ENCODE measurements at regions not wholly inside any gene's neighbourhood (a gene's known extent, or its start where the extent isn't known, plus 50 kb on each side); places are given as distances from the start of the nearest gene placed in this dataset.
"Not testable (repeated sequence)": the region's sequence is repeated elsewhere in the genome, so short reads cannot be mapped to it uniquely, and the experiment has no call there.

GRCh38 chr1:120513531-120513930 is 98.7 kb downstream of the NBPF8 start:
- not testable (repeated sequence) for H3K9ac ChIP-seq (ENCODE audit: low read depth in 1 of 2, low read length in 2 of 2); H3K36me3 ChIP-seq (ENCODE audit: control insufficient read depth in 2 of 2, insufficient read depth in 2 of 2, low read length in 2 of 2); H3K9me3 ChIP-seq (ENCODE audit: control insufficient read depth in 2 of 2, low read length in 2 of 2); H3K4me1 ChIP-seq (ENCODE audit: control insufficient read depth in 2 of 2, insufficient read depth in 2 of 2, low read length in 2 of 2); H3K27ac ChIP-seq (ENCODE audit: low read depth in 2 of 2, low read length in 2 of 2); H3K4me3 ChIP-seq (ENCODE audit: low read length in 2 of 2); H3K27me3 ChIP-seq (ENCODE audit: control insufficient read depth in 2 of 2, insufficient read depth in 2 of 2, low read length in 2 of 2)

GRCh38 chr1:120519196-120519595 is 104.4 kb downstream of the NBPF8 start:
- not testable (repeated sequence) for H3K9me3 ChIP-seq (ENCODE audit: control insufficient read depth in 2 of 2, low read length in 2 of 2); H3K27ac ChIP-seq (ENCODE audit: low read depth in 2 of 2, low read length in 2 of 2); H3K9ac ChIP-seq (ENCODE audit: low read depth in 1 of 2, low read length in 2 of 2); H3K27me3 ChIP-seq (ENCODE audit: control insufficient read depth in 2 of 2, insufficient read depth in 2 of 2, low read length in 2 of 2); H3K36me3 ChIP-seq (ENCODE audit: control insufficient read depth in 2 of 2, insufficient read depth in 2 of 2, low read length in 2 of 2); H3K4me3 ChIP-seq (ENCODE audit: low read length in 2 of 2); H3K4me1 ChIP-seq (ENCODE audit: control insufficient read depth in 2 of 2, insufficient read depth in 2 of 2, low read length in 2 of 2)

- not testable (repeated sequence) for H3K27me3 ChIP-seq (ENCODE audit: control insufficient read depth in 2 of 2, insufficient read depth in 2 of 2, low read length in 2 of 2); H3K9ac ChIP-seq (ENCODE audit: low read depth in 1 of 2, low read length in 2 of 2); H3K4me3 ChIP-seq (ENCODE audit: low read length in 2 of 2)
Observed at GRCh38 chr1:120524416-120524815, 109.6 kb downstream of the NBPF8 start.

GRCh38 chr1:120525386-120525785 is 110.6 kb downstream of the NBPF8 start:
- not testable (repeated sequence) for H3K9ac ChIP-seq (ENCODE audit: low read depth in 1 of 2, low read length in 2 of 2); H3K9me3 ChIP-seq (ENCODE audit: control insufficient read depth in 2 of 2, low read length in 2 of 2); H3K27ac ChIP-seq (ENCODE audit: low read depth in 2 of 2, low read length in 2 of 2); H3K36me3 ChIP-seq (ENCODE audit: control insufficient read depth in 2 of 2, insufficient read depth in 2 of 2, low read length in 2 of 2); H3K27me3 ChIP-seq (ENCODE audit: control insufficient read depth in 2 of 2, insufficient read depth in 2 of 2, low read length in 2 of 2); H3K4me1 ChIP-seq (ENCODE audit: control insufficient read depth in 2 of 2, insufficient read depth in 2 of 2, low read length in 2 of 2); H3K4me3 ChIP-seq (ENCODE audit: low read length in 2 of 2)

More at GRCh38 chr1:120524416-120524815, 109.6 kb downstream of the NBPF8 start:
- H3K27ac ChIP-seq (ENCODE audit: low read depth in 2 of 2, low read length in 2 of 2); H3K9me3 ChIP-seq (ENCODE audit: control insufficient read depth in 2 of 2, low read length in 2 of 2); H3K36me3 ChIP-seq (ENCODE audit: control insufficient read depth in 2 of 2, insufficient read depth in 2 of 2, low read length in 2 of 2); H3K4me1 ChIP-seq (ENCODE audit: control insufficient read depth in 2 of 2, insufficient read depth in 2 of 2, low read length in 2 of 2): not testable (repeated sequence)

- H3K9me3 ChIP-seq (ENCODE audit: control insufficient read depth in 2 of 2, low read length in 2 of 2); H3K27ac ChIP-seq (ENCODE audit: low read depth in 2 of 2, low read length in 2 of 2); H3K9ac ChIP-seq (ENCODE audit: low read depth in 1 of 2, low read length in 2 of 2); H3K4me1 ChIP-seq (ENCODE audit: control insufficient read depth in 2 of 2, insufficient read depth in 2 of 2, low read length in 2 of 2); H3K27me3 ChIP-seq (ENCODE audit: control insufficient read depth in 2 of 2, insufficient read depth in 2 of 2, low read length in 2 of 2); H3K4me3 ChIP-seq (ENCODE audit: low read length in 2 of 2); H3K36me3 ChIP-seq (ENCODE audit: control insufficient read depth in 2 of 2, insufficient read depth in 2 of 2, low read length in 2 of 2): not testable (repeated sequence)
Observed at GRCh38 chr1:120529475-120530089, 114.7 kb downstream of the NBPF8 start.

- H3K9ac ChIP-seq (ENCODE audit: low read depth in 1 of 2, low read length in 2 of 2); H3K27me3 ChIP-seq (ENCODE audit: control insufficient read depth in 2 of 2, insufficient read depth in 2 of 2, low read length in 2 of 2); H3K36me3 ChIP-seq (ENCODE audit: control insufficient read depth in 2 of 2, insufficient read depth in 2 of 2, low read length in 2 of 2); H3K9me3 ChIP-seq (ENCODE audit: control insufficient read depth in 2 of 2, low read length in 2 of 2); H3K27ac ChIP-seq (ENCODE audit: low read depth in 2 of 2, low read length in 2 of 2); H3K4me3 ChIP-seq (ENCODE audit: low read length in 2 of 2); H3K4me1 ChIP-seq (ENCODE audit: control insufficient read depth in 2 of 2, insufficient read depth in 2 of 2, low read length in 2 of 2): not testable (repeated sequence)
Observed at GRCh38 chr1:120531455-120531854, 116.6 kb downstream of the NBPF8 start.

- H3K4me3 ChIP-seq (ENCODE audit: low read length in 2 of 2); H3K27ac ChIP-seq (ENCODE audit: low read depth in 2 of 2, low read length in 2 of 2); H3K9me3 ChIP-seq (ENCODE audit: control insufficient read depth in 2 of 2, low read length in 2 of 2); H3K9ac ChIP-seq (ENCODE audit: low read depth in 1 of 2, low read length in 2 of 2); H3K4me1 ChIP-seq (ENCODE audit: control insufficient read depth in 2 of 2, insufficient read depth in 2 of 2, low read length in 2 of 2); H3K27me3 ChIP-seq (ENCODE audit: control insufficient read depth in 2 of 2, insufficient read depth in 2 of 2, low read length in 2 of 2); H3K36me3 ChIP-seq (ENCODE audit: control insufficient read depth in 2 of 2, insufficient read depth in 2 of 2, low read length in 2 of 2): not testable (repeated sequence)
Observed at GRCh38 chr1:120534361-120535047, 119.7 kb downstream of the NBPF8 start.

GRCh38 chr1:120535052-120535451 is 120.2 kb downstream of the NBPF8 start:
- H3K4me3 ChIP-seq (ENCODE audit: low read length in 2 of 2); H3K4me1 ChIP-seq (ENCODE audit: control insufficient read depth in 2 of 2, insufficient read depth in 2 of 2, low read length in 2 of 2); H3K27me3 ChIP-seq (ENCODE audit: control insufficient read depth in 2 of 2, insufficient read depth in 2 of 2, low read length in 2 of 2); H3K9me3 ChIP-seq (ENCODE audit: control insufficient read depth in 2 of 2, low read length in 2 of 2); H3K9ac ChIP-seq (ENCODE audit: low read depth in 1 of 2, low read length in 2 of 2); H3K27ac ChIP-seq (ENCODE audit: low read depth in 2 of 2, low read length in 2 of 2); H3K36me3 ChIP-seq (ENCODE audit: control insufficient read depth in 2 of 2, insufficient read depth in 2 of 2, low read length in 2 of 2): not testable (repeated sequence)

- not testable (repeated sequence) for H3K27ac ChIP-seq (ENCODE audit: low read depth in 2 of 2, low read length in 2 of 2); H3K4me1 ChIP-seq (ENCODE audit: control insufficient read depth in 2 of 2, insufficient read depth in 2 of 2, low read length in 2 of 2); H3K4me3 ChIP-seq (ENCODE audit: low read length in 2 of 2); H3K9me3 ChIP-seq (ENCODE audit: control insufficient read depth in 2 of 2, low read length in 2 of 2); H3K27me3 ChIP-seq (ENCODE audit: control insufficient read depth in 2 of 2, insufficient read depth in 2 of 2, low read length in 2 of 2); H3K36me3 ChIP-seq (ENCODE audit: control insufficient read depth in 2 of 2, insufficient read depth in 2 of 2, low read length in 2 of 2); H3K9ac ChIP-seq (ENCODE audit: low read depth in 1 of 2, low read length in 2 of 2)
Observed at GRCh38 chr1:120541394-120541793, 126.6 kb downstream of the NBPF8 start.

- not testable (repeated sequence) for H3K9me3 ChIP-seq (ENCODE audit: control insufficient read depth in 2 of 2, low read length in 2 of 2); H3K36me3 ChIP-seq (ENCODE audit: control insufficient read depth in 2 of 2, insufficient read depth in 2 of 2, low read length in 2 of 2); H3K9ac ChIP-seq (ENCODE audit: low read depth in 1 of 2, low read length in 2 of 2); H3K4me1 ChIP-seq (ENCODE audit: control insufficient read depth in 2 of 2, insufficient read depth in 2 of 2, low read length in 2 of 2); H3K27me3 ChIP-seq (ENCODE audit: control insufficient read depth in 2 of 2, insufficient read depth in 2 of 2, low read length in 2 of 2); H3K27ac ChIP-seq (ENCODE audit: low read depth in 2 of 2, low read length in 2 of 2); H3K4me3 ChIP-seq (ENCODE audit: low read length in 2 of 2)
Observed at GRCh38 chr1:120542365-120542764, 127.5 kb downstream of the NBPF8 start.

- not testable (repeated sequence) for H3K36me3 ChIP-seq (ENCODE audit: control insufficient read depth in 2 of 2, insufficient read depth in 2 of 2, low read length in 2 of 2); H3K4me1 ChIP-seq (ENCODE audit: control insufficient read depth in 2 of 2, insufficient read depth in 2 of 2, low read length in 2 of 2); H3K27ac ChIP-seq (ENCODE audit: low read depth in 2 of 2, low read length in 2 of 2); H3K27me3 ChIP-seq (ENCODE audit: control insufficient read depth in 2 of 2, insufficient read depth in 2 of 2, low read length in 2 of 2); H3K9ac ChIP-seq (ENCODE audit: low read depth in 1 of 2, low read length in 2 of 2); H3K9me3 ChIP-seq (ENCODE audit: control insufficient read depth in 2 of 2, low read length in 2 of 2); H3K4me3 ChIP-seq (ENCODE audit: low read length in 2 of 2)
Observed at GRCh38 chr1:120542940-120543339, 128.1 kb downstream of the NBPF8 start.

Data from mucosa of rectum (tissue), 2 donors.